ACC112 (cell line): ENCODE measurements at regions not wholly inside any gene's neighbourhood (a gene's known extent, or its start where the extent isn't known, plus 50 kb on each side); places are given as distances from the start of the nearest gene placed in this dataset.
"Not testable (repeated sequence)": the region's sequence is repeated elsewhere in the genome, so short reads cannot be mapped to it uniquely, and the experiment has no call there.

Source experiments
- H2AFZ ChIP-seq: fragments of 200-600 bp; sonication (generic); one replicate; pipeline ENCODE4 v1.6.0; 2017; ENCODE audit warnings: antibody characterized with exemption, low read length; ENCODE audit not compliant: unreplicated experiment
- H3K27ac ChIP-seq: fragments of 200-600 bp; sonication (generic); 2 replicates; pipeline ENCODE4 v1.5.1; 2014; ENCODE audit warnings: low read depth, mild to moderate bottlenecking, antibody characterized with exemption, low read length, moderate library complexity
- H3K27me3 ChIP-seq: fragments of 200-600 bp; sonication (generic); 2 replicates; pipeline ENCODE4 v1.6.1; 2014; ENCODE audit warnings: mild to moderate bottlenecking, antibody characterized with exemption, low read length, moderate library complexity, mixed read lengths; ENCODE audit not compliant: insufficient read depth
- H3K36me3 ChIP-seq: fragments of 200-600 bp; sonication (generic); 2 replicates; pipeline ENCODE4 v1.6.1; 2016; ENCODE audit warnings: mild to moderate bottlenecking, antibody characterized with exemption, low read length, moderate library complexity, mixed read lengths; ENCODE audit not compliant: insufficient read depth
- H3K4me1 ChIP-seq: fragments of 200-600 bp; sonication (generic); one replicate; pipeline ENCODE4 v1.6.1; 2016; ENCODE audit warnings: low read length, mixed read lengths; ENCODE audit not compliant: insufficient read depth, unreplicated experiment, control insufficient read depth
- H3K4me3 ChIP-seq: fragments of 200-600 bp; sonication (generic); 2 replicates; pipeline ENCODE4 v1.5.1; 2014; ENCODE audit warnings: mild to moderate bottlenecking, low read depth, low read length
- H3K79me2 ChIP-seq: fragments of 200-600 bp; sonication (generic); one replicate; pipeline ENCODE4 v1.6.0; 2016; ENCODE audit warnings: low read length; ENCODE audit not compliant: control insufficient read depth, unreplicated experiment, insufficient read depth

GRCh38 chr2:208751663-208752415, 345.2 kb downstream of the PTH2R start:
- H3K27me3 ChIP-seq, H2AFZ ChIP-seq, H3K79me2 ChIP-seq, H3K27ac ChIP-seq, H3K4me3 ChIP-seq, H3K4me1 ChIP-seq, H3K36me3 ChIP-seq: not testable (repeated sequence)

GRCh38 chr2:208757364-208757763, 350.8 kb downstream of the PTH2R start:
- Histone ChIP-seq H3K4me3 (no peak overlapping the region), H3K79me2 (no peaks in the 10 kb centered on the region), H3K27me3 (no peaks in the 10 kb centered on the region), H3K36me3 (no peaks in the 10 kb centered on the region), H3K27ac (no peak overlapping the region), H2AFZ (no peak overlapping the region), H3K4me1 (no peaks in the 10 kb centered on the region)

- H2AFZ ChIP-seq, H3K4me3 ChIP-seq, H3K79me2 ChIP-seq, H3K4me1 ChIP-seq, H3K27ac ChIP-seq, H3K27me3 ChIP-seq, H3K36me3 ChIP-seq: not testable (repeated sequence)
These were observed 366.5 kb downstream of the PTH2R start for GRCh38 chr2:208773074-208773473.

- no peaks in the 10 kb centered on the region for H3K4me1 ChIP-seq
- no peak overlapping the region for H3K27ac ChIP-seq
- H2AFZ ChIP-seq = no peak overlapping the region
- no peaks in the 10 kb centered on the region for H3K27me3 ChIP-seq
- no peaks in the 10 kb centered on the region for H3K79me2 ChIP-seq
- H3K4me3 ChIP-seq = no peak overlapping the region
- no peaks in the 10 kb centered on the region for H3K36me3 ChIP-seq
These were observed 374.6 kb downstream of the PTH2R start for GRCh38 chr2:208781166-208781565.

- Histone ChIP-seq H3K27ac (no peak overlapping the region), H3K36me3 (no peaks in the 10 kb centered on the region), H3K4me1 (no peaks in the 10 kb centered on the region), H3K27me3 (no peaks in the 10 kb centered on the region), H3K4me3 (no peak overlapping the region), H2AFZ (no peak overlapping the region), H3K79me2 (no peaks in the 10 kb centered on the region)
These were observed 375.5 kb downstream of the PTH2R start for GRCh38 chr2:208782097-208782496.

- H3K27ac ChIP-seq = no peak overlapping the region
- no peak overlapping the region for H2AFZ ChIP-seq
- no peaks in the 10 kb centered on the region for H3K36me3 ChIP-seq
- H3K27me3 ChIP-seq = no peaks in the 10 kb centered on the region
- no peak overlapping the region for H3K4me3 ChIP-seq
- H3K79me2 ChIP-seq = no peaks in the 10 kb centered on the region
- H3K4me1 ChIP-seq = no peaks in the 10 kb centered on the region
These were observed 376.6 kb downstream of the PTH2R start for GRCh38 chr2:208783184-208783583.

GRCh38 chr2:208784774-208785173, 378.2 kb downstream of the PTH2R start:
- H3K27ac ChIP-seq, H2AFZ ChIP-seq, H3K27me3 ChIP-seq, H3K4me1 ChIP-seq, H3K79me2 ChIP-seq, H3K4me3 ChIP-seq, H3K36me3 ChIP-seq: not testable (repeated sequence)

GRCh38 chr2:208791257-208791656, 384.7 kb downstream of the PTH2R start:
- Histone ChIP-seq H3K79me2 (no peaks in the 10 kb centered on the region), H2AFZ (no peak overlapping the region), H3K27ac (no peak overlapping the region), H3K27me3 (no peaks in the 10 kb centered on the region), H3K4me1 (no peaks in the 10 kb centered on the region), H3K36me3 (no peaks in the 10 kb centered on the region), H3K4me3 (no peak overlapping the region)

- Histone ChIP-seq H3K4me1 (no peaks in the 10 kb centered on the region), H3K4me3 (no peak overlapping the region), H3K79me2 (no peaks in the 10 kb centered on the region), H3K36me3 (no peaks in the 10 kb centered on the region), H3K27me3 (no peaks in the 10 kb centered on the region), H2AFZ (no peak overlapping the region), H3K27ac (no peak overlapping the region)
These were observed 386.2 kb downstream of the PTH2R start for GRCh38 chr2:208792766-208793165.

GRCh38 chr2:208793434-208793833, 386.8 kb downstream of the PTH2R start:
- Histone ChIP-seq H3K4me1 (no peaks in the 10 kb centered on the region), H3K27me3 (no peaks in the 10 kb centered on the region), H3K27ac (no peak overlapping the region), H3K79me2 (no peaks in the 10 kb centered on the region), H3K36me3 (no peaks in the 10 kb centered on the region), H3K4me3 (no peak overlapping the region), H2AFZ (no peak overlapping the region)

GRCh38 chr2:208794288-208794975, 387.8 kb downstream of the PTH2R start:
- no peak overlapping the region for H3K27ac ChIP-seq
- no peaks in the 10 kb centered on the region for H3K27me3 ChIP-seq
- no peaks in the 10 kb centered on the region for H3K4me1 ChIP-seq
- no peak overlapping the region for H3K4me3 ChIP-seq
- H2AFZ ChIP-seq = no peak overlapping the region
- H3K79me2 ChIP-seq = no peaks in the 10 kb centered on the region
- no peaks in the 10 kb centered on the region for H3K36me3 ChIP-seq
